Neural cell (in vitro differentiated cells): ENCODE measurements at regions not wholly inside any gene's neighbourhood (a gene's known extent, or its start where the extent isn't known, plus 50 kb on each side); places are given as distances from the start of the nearest gene placed in this dataset.

ENCODE experiments used
- H2AFZ ChIP-seq: fragments of 200-600, 300-800 bp; sonication (generic), shearing (Covaris generic); 2 replicates; pipeline ENCODE4 v1.6.0; 2014; ENCODE audit warnings: low read depth, mild to moderate bottlenecking, antibody characterized with exemption, low read length, moderate library complexity
- H3F3A ChIP-seq: fragments of 200-600 bp; shearing (Covaris generic); 2 replicates; pipeline ENCODE4 v1.6.1; 2016; ENCODE audit warnings: mild to moderate bottlenecking, moderate library complexity, mixed read lengths, antibody characterized with exemption, low read length; ENCODE audit not compliant: insufficient read depth, poor library complexity, severe bottlenecking
- H3K27ac ChIP-seq: fragments of 200-600, 300-800 bp; sonication (generic), shearing (Covaris generic); 2 replicates; pipeline ENCODE4 v1.5.1; 2014; ENCODE audit warnings: mild to moderate bottlenecking, low read length, moderate library complexity
- H3K27me3 ChIP-seq: fragments of 300-800, 200-600 bp; sonication (generic), shearing (Covaris generic); 2 replicates; pipeline ENCODE4 v1.6.0; 2014; ENCODE audit warnings: mild to moderate bottlenecking, low read depth, low read length, moderate library complexity; ENCODE audit not compliant: insufficient read depth
- H3K36me3 ChIP-seq: fragments of 300-800, 200-600 bp; sonication (generic), shearing (Covaris generic); 2 replicates; pipeline ENCODE4 v1.5.1; 2014; ENCODE audit warnings: mild to moderate bottlenecking, antibody characterized with exemption, low read length, moderate library complexity; ENCODE audit not compliant: insufficient read depth
- H3K4me2 ChIP-seq: fragments of 300-800, 200-600 bp; sonication (generic), shearing (Covaris generic); 2 replicates; pipeline ENCODE4 v1.6.0; 2014; ENCODE audit warnings: mild to moderate bottlenecking, low read length
- H3K4me3 ChIP-seq: fragments of 300-800, 200-600 bp; sonication (generic), shearing (Covaris generic); 2 replicates; pipeline ENCODE4 v1.5.1; 2014; ENCODE audit warnings: mild to moderate bottlenecking, low read length, moderate library complexity
- H3K79me2 ChIP-seq: fragments of 200-600 bp; shearing (Covaris generic); replicated peaks from 2 replicates; pipeline ENCODE4 v1.6.0; 2014; ENCODE audit warnings: mild to moderate bottlenecking, low read length, moderate library complexity; ENCODE audit not compliant: insufficient read depth
- H3K9ac ChIP-seq: fragments of 300-800, 200-600 bp; sonication (generic), shearing (Covaris generic); 2 replicates; pipeline ENCODE4 v1.6.1; 2016; ENCODE audit warnings: mild to moderate bottlenecking, low read length, mixed read lengths
- H3K9me2 ChIP-seq: fragments of 200-600 bp; shearing (Covaris generic); 2 replicates; pipeline ENCODE4 v1.6.1; 2016; ENCODE audit warnings: mild to moderate bottlenecking, low read length, mixed read lengths; ENCODE audit not compliant: insufficient read depth
- H3K9me3 ChIP-seq: fragments of 200-600, 300-800 bp; sonication (generic), shearing (Covaris generic); 2 replicates; pipeline ENCODE4 v1.6.1; 2016; ENCODE audit warnings: mild to moderate bottlenecking, mixed run types, low read length, moderate library complexity, mixed read lengths
- H4K20me1 ChIP-seq: fragments of 200-600 bp; shearing (Covaris generic); 2 replicates; pipeline ENCODE4 v1.6.1; 2016; ENCODE audit warnings: mild to moderate bottlenecking, mixed run types; ENCODE audit not compliant: insufficient read depth
- CTCF ChIP-seq: fragments of 450-650 bp; IDR thresholded peaks from 2 replicates; pipeline ENCODE4 v1.5.1; 2014; ENCODE audit warnings: antibody characterized with exemption, mild to moderate bottlenecking, moderate library complexity; ENCODE audit not compliant: poor library complexity, severe bottlenecking
- EP300 ChIP-seq: fragments of 450-650 bp; conservative IDR thresholded peaks from 2 replicates; pipeline ENCODE4 v1.6.1; 2014; ENCODE audit warnings: antibody characterized with exemption, mild to moderate bottlenecking, moderate library complexity; ENCODE audit not compliant: poor library complexity, severe bottlenecking
- EZH2 ChIP-seq: fragments of 200-600, 300-800 bp; shearing (Covaris generic), sonication (generic); IDR thresholded peaks from 2 replicates; pipeline ENCODE4 v1.6.1; 2014; ENCODE audit warnings: antibody characterized with exemption, low read length, borderline replicate concordance, mild to moderate bottlenecking; ENCODE audit not compliant: insufficient read depth, poor library complexity, severe bottlenecking
- MXI1 ChIP-seq: fragments of 450-650 bp; conservative IDR thresholded peaks from 2 replicates; pipeline ENCODE4 v1.6.1; 2014; ENCODE audit warnings: antibody characterized with exemption, mild to moderate bottlenecking; ENCODE audit not compliant: poor library complexity, severe bottlenecking
- POLR2AphosphoS5 ChIP-seq: IDR thresholded peaks from 2 replicates; pipeline ENCODE4 v1.6.1; 2012
- RAD21 ChIP-seq: fragments of 450-650 bp; conservative IDR thresholded peaks from 2 replicates; pipeline ENCODE4 v1.6.1; 2014; ENCODE audit warnings: antibody characterized with exemption, mild to moderate bottlenecking, moderate library complexity
- REST ChIP-seq: IDR thresholded peaks from 2 replicates; pipeline ENCODE4 v1.6.1; 2012; ENCODE audit warnings: borderline replicate concordance
- SMC3 ChIP-seq: fragments of 450-650 bp; conservative IDR thresholded peaks from 2 replicates; pipeline ENCODE4 v1.6.1; 2014; ENCODE audit warnings: antibody characterized with exemption, mild to moderate bottlenecking, moderate library complexity; ENCODE audit not compliant: poor library complexity
- TAF1 ChIP-seq: IDR thresholded peaks from 2 replicates; pipeline ENCODE4 v1.6.1; 2012; ENCODE audit warnings: low read depth

DNA sequence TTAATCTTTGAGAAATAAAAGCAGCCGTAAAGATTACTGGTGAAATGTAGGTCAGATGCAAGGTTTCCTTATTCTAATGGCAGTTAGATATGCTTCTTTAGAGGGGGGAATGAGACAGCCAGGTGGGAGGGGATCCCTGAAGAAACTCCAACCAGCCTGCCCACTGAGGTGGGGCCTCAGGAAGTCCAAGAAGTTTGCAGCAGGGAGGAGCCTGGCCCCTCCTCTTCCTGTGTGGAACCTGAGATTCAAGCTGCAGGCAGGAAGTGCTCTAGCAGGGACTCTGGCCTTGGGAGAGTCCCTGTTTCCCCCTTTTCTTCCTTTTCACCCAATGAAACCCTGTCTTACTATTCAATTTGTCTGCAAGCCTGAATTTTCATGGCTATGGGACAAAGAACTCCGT lies 101.4 kb upstream of the SLITRK2 start:
- Histone ChIP-seq H3K9ac (no peak overlapping the region), H3K9me3 (no peaks in the 10 kb centered on the region), H3K79me2 (no peaks in the 10 kb centered on the region), H3F3A (no peaks in the 10 kb centered on the region), H3K4me2 (no peak overlapping the region), H3K4me3 (no peak overlapping the region), H3K27ac (no peak overlapping the region), H3K36me3 (no peaks in the 10 kb centered on the region), H2AFZ (no peak overlapping the region), H4K20me1 (no peaks in the 10 kb centered on the region), H3K9me2 (no peaks in the 10 kb centered on the region), H3K27me3 (no peaks in the 10 kb centered on the region)
- TF ChIP-seq REST = no peak
- TF ChIP-seq CTCF = no peak
- no peak for TF ChIP-seq EP300
- TF ChIP-seq SMC3 = no peak
- no peak for TF ChIP-seq EZH2
- no peak for TF ChIP-seq TAF1
- no peak for TF ChIP-seq RAD21
- no peak for TF ChIP-seq MXI1
- no peak for TF ChIP-seq POLR2AphosphoS5

- Histone ChIP-seq H3K9me3 (no peaks in the 10 kb centered on the region), H3K79me2 (no peaks in the 10 kb centered on the region), H3K9me2 (no peaks in the 10 kb centered on the region), H3K27ac (no peak overlapping the region), H2AFZ (no peak overlapping the region), H3K9ac (no peak overlapping the region), H3K27me3 (no peaks in the 10 kb centered on the region), H3K4me2 (no peak overlapping the region), H3F3A (no peaks in the 10 kb centered on the region), H3K36me3 (no peaks in the 10 kb centered on the region), H3K4me3 (no peak overlapping the region), H4K20me1 (no peaks in the 10 kb centered on the region)
- no peak for TF ChIP-seq POLR2AphosphoS5
- no peak for TF ChIP-seq RAD21
- no peak for TF ChIP-seq CTCF
- TF ChIP-seq SMC3 = no peak
- TF ChIP-seq EP300 = no peak
- TF ChIP-seq EZH2 = no peak
- no peak for TF ChIP-seq MXI1
- no peak for TF ChIP-seq TAF1
- no peak for TF ChIP-seq REST
These were observed 90.2 kb upstream of the SLITRK2 start for GRCh38 chrX:145727476-145727875.
